NB4 (cell line): ENCODE measurements at regions not wholly inside any gene's neighbourhood (a gene's known extent, or its start where the extent isn't known, plus 50 kb on each side); places are given as distances from the start of the nearest gene placed in this dataset.

Experiments used
- DNase-seq: peaks from one replicate; pipeline ENCODE4 v3.0.0; 2010; ENCODE audit warnings: low read depth
- H3K4me3 ChIP-seq: one replicate; pipeline ENCODE4 v1.5.1; 2011; ENCODE audit warnings: mild to moderate bottlenecking, low read depth, low read length, moderate library complexity
- MYC ChIP-seq: IDR thresholded peaks from 2 replicates; pipeline ENCODE4 v1.6.1; 2011; ENCODE audit warnings: low read depth, low read length
- POLR2A ChIP-seq: IDR thresholded peaks from 2 replicates; pipeline ENCODE4 v1.6.1; 2011; ENCODE audit warnings: mild to moderate bottlenecking; ENCODE audit not compliant: insufficient read length; ENCODE audit errors: extremely low read depth
- TF ChIP-seq, protein P1 (sequence below): IDR thresholded peaks from one replicate; pipeline ENCODE4 v1.5.1; 2012; ENCODE audit warnings: low read depth, low read length
- TF ChIP-seq, protein P2 (sequence below): IDR thresholded peaks from 2 replicates; pipeline ENCODE4 v1.6.1; 2011; ENCODE audit warnings: low read depth, low read length

DNA sequence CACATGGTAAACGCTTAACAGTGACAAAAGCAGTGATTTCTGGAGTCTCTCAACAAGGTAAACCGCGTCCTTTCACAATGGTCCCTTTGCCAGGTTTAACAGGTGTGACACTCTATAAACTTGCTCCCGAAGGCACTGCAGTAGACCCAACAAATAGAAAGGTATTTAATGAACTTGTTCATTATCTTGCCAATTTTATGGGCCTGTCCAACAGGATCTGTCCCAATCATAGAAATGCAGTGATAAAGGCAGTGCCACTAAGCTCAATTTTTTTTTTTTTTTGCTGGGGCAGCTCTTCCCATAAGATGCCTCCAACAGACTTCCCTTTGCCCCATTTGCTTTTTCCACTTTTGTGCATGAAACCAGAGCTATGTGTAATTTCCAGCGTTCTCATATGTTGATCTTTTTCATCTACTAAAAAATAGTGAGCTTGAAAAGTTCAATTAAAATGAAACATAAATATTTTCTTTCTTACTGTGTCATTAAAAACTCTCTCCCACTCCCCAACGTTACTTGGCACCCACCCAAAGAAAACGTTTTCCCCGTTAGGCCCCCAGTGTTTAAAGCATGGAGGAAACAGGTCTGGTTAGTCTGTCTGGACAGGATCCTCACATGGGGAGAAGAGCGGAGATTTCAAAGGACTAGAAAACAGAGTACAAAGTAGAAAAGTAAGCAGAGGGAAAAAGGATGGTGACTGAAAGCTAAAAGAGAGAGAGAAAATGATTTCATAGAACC is 80.9 kb upstream of the SPATA31D4 start:
- no peak overlapping the region for H3K4me3 ChIP-seq
- TF ChIP-seq POLR2A (no peak), MYC (no peak)
- TF ChIP-seq, protein P1, sequence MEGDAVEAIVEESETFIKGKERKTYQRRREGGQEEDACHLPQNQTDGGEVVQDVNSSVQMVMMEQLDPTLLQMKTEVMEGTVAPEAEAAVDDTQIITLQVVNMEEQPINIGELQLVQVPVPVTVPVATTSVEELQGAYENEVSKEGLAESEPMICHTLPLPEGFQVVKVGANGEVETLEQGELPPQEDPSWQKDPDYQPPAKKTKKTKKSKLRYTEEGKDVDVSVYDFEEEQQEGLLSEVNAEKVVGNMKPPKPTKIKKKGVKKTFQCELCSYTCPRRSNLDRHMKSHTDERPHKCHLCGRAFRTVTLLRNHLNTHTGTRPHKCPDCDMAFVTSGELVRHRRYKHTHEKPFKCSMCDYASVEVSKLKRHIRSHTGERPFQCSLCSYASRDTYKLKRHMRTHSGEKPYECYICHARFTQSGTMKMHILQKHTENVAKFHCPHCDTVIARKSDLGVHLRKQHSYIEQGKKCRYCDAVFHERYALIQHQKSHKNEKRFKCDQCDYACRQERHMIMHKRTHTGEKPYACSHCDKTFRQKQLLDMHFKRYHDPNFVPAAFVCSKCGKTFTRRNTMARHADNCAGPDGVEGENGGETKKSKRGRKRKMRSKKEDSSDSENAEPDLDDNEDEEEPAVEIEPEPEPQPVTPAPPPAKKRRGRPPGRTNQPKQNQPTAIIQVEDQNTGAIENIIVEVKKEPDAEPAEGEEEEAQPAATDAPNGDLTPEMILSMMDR, result no peak
- TF ChIP-seq, protein P2, sequence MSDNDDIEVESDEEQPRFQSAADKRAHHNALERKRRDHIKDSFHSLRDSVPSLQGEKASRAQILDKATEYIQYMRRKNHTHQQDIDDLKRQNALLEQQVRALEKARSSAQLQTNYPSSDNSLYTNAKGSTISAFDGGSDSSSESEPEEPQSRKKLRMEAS, result no peak
- no peak for DNase-seq

DNA sequence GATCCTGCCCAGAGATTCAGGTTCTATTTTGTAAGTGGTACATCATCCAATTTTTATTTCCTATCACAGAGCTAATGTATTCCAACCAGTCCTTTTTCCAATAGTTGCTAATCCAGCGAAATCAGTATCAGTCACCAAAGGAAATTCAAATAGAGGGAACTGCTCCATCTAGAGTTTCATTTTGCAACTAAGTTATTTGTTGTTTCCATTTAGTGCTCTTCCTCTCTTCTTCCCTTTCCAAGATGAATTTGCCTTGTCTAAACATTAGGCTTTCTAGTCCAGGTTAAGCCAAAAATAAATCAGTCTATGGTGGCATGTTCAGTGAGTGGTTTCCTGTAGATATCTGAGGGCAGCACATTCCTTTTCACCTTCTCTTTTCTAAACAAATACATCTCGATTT is 79.8 kb upstream of the SPATA31D4 start:
- TF ChIP-seq MYC, result no peak
- TF ChIP-seq, protein P2, result no peak
- TF ChIP-seq, protein P1, result no peak
- TF ChIP-seq POLR2A, result no peak
- DNase-seq, result no peak
- H3K4me3 ChIP-seq, result no peak overlapping the region

DNA sequence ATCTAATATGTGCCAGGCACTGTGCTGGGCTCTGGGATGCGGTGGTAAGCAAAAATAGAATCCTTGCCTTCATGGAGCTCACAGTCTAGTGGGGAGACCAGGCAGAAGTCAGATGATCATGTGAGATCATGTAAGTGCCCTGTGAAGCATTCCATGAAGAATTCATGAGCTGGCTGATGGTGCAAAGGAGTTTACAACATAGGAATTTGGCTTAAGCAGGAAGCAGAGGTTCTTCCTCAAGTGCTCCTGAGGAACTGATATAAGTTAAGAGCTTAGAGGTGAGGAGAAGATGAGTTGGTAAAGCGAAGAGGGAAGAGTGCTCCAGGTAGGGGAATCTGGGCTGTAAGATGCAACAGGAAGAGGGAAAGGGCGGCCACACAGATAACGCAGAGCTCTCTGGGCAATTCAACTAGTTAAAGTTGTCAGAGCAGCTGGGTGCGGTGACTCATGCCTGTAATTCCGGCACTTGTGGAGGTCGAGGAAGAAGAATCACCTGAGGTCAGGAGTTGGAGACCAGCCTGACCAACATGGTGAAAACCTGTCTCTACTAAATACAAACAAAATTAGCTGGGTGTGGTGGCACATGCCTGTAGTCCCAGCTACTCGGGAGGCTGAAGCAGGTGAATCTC is 78.5 kb upstream of the SPATA31D4 start:
- no peak overlapping the region for H3K4me3 ChIP-seq
- DNase-seq, result no peak
- TF ChIP-seq POLR2A (no peak), MYC (no peak)
- TF ChIP-seq, protein P1, result no peak
- TF ChIP-seq, protein P2, result no peak

DNA sequence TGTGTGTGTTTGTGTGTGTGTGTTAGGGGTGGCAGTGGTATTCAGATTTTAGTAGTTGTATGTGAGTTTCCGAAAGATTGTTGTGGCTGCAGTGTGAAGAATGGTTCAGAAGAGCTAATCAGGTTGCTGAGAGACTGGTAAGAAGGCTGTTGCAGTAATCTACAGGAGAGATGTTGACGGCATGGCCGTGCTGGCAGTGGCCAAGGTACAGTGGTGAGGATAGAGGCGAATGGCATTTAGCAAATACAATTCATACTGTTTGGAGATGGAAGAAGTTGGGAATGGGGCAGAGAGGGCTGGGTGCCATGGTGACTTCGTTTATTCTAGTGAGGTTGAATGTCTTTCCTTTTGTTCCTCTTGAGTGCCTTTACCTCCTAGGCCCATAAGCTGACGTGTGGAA is 77.5 kb upstream of the SPATA31D4 start:
- TF ChIP-seq MYC (no peak), POLR2A (no peak)
- TF ChIP-seq, protein P1, result no peak
- TF ChIP-seq, protein P2, result no peak
- H3K4me3 ChIP-seq, result no peak overlapping the region

DNA sequence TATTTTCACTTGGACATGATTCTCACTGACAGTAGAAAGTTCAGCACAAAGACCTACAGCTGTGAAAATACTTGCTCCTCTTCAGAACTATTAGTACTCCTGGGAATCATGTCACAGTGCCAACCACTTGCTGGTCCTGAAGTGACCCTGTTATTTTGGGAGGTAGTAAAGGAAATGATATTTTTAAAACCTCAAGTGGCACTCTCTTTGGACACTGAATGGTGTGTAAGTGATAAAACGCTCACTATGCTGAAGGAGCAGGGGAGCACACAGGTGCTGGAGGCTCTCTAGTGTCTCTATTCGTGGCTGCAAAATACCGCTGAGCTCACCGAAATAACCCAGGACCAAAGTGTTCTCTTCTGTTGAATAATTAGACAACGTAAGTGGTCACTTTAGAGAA is 76.9 kb upstream of the SPATA31D4 start:
- TF ChIP-seq, protein P1, result no peak
- TF ChIP-seq, protein P2, result no peak
- TF ChIP-seq MYC, result no peak
- no peak for TF ChIP-seq POLR2A
- no peak for DNase-seq
- no peak overlapping the region for H3K4me3 ChIP-seq

More for the DNA sequence above, 77.5 kb upstream of the SPATA31D4 start:
- DNase-seq, result no peak
